ENCODE measurements at regions not wholly inside any gene's neighbourhood (a gene's known extent, or its start where the extent isn't known, plus 50 kb on each side); places are given as distances from the start of the nearest gene placed in this dataset.

DNA sequence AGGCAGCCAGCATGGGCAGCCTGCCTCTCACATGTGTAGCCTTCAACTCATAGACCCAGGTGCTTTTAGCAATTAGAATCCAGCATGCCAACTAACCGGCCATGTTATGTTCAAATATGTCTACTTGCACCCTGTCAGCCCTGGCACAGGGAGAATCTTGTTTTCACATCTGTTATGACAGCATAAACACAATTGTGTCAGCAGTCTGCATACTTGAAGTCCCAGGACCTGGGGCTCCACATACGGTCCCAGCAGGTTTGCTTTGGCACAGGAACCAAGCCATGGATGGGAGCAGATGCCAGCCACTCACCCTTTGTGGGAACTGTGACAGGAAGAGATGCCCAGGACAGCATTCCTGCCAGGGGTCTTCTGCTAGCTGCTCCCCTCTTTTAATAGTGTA lies 67.2 kb upstream of the SYNDIG1 start:
- peaks cover 0 to 13% (median 0%) of the 10 kb centered on the region in 4 donors for H3K9me3 ChIP-seq
- no peak for DNase-seq (ENCODE audit: low spot score in 2 of 2)
- H3K4me1 ChIP-seq, result peaks cover 0 to 5% (median 0%) of the 10 kb centered on the region in 4 donors
- H3K27me3 ChIP-seq, result no peaks in the 10 kb centered on the region
- WGBS, 2 donors, result 64% methylated on average over 2 of the region's 2 CpGs
- H3K27ac ChIP-seq, result no peak overlapping the region
- no peaks in the 10 kb centered on the region for H3K36me3 ChIP-seq
- TF ChIP-seq CTCF (IDR thresholded peaks at IDR 0.05) (no peak), EP300 (IDR thresholded peaks at IDR 0.05) (no peak), POLR2A (IDR thresholded peaks at IDR 0.05) (no peak)
- H3K4me3 ChIP-seq, result no peak overlapping the region

- no peak for DNase-seq (ENCODE audit: low spot score in 2 of 2)
- WGBS, 2 donors, result 69 to 78% methylated on average over 7 of the region's 7 CpGs
- no peak overlapping the region for H3K27ac ChIP-seq
These were observed 74.3 kb upstream of the SYNDIG1 start for GRCh38 chr20:24395151-24395550.

DNA sequence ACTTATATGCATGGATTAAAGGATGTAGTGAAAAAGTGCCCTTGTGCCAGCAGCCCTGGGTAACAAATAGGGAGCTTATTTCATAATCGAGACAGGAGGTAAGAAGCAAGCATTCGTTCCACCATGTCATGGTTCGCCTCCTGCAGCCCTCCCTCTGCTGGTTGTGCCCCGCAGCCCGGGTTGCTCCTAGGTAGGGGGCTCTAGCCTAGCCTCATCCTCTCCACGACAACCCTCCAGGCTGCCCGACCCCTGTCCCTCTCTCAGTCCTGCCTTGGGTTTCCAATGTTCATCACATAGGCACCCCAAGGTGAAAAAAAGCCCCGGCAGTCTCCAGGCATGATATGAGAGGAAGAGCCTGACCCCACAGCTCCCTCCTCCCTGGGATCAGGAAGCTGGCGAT lies 75.5 kb upstream of the SYNDIG1 start:
- H3K4me1 ChIP-seq, result no peaks in the 10 kb centered on the region
- H3K36me3 ChIP-seq, result no peaks in the 10 kb centered on the region
- no peak for DNase-seq (ENCODE audit: low spot score in 2 of 2)
- no peaks in the 10 kb centered on the region for H3K27me3 ChIP-seq
- H3K4me3 ChIP-seq, result no peak overlapping the region
- 69 to 79% methylated on average over 9 of the region's 9 CpGs for WGBS, 2 donors
- H3K9me3 ChIP-seq, result peaks cover 0 to 9% (median 0%) of the 10 kb centered on the region in 4 donors
- no peak overlapping the region for H3K27ac ChIP-seq
- no peak for TF ChIP-seq EP300 (IDR thresholded peaks at IDR 0.05)
- TF ChIP-seq CTCF (IDR thresholded peaks at IDR 0.05), result no peak
- no peak for TF ChIP-seq POLR2A (IDR thresholded peaks at IDR 0.05)

More at GRCh38 chr20:24395151-24395550, 74.3 kb upstream of the SYNDIG1 start:
- H3K4me1 ChIP-seq, result no peaks in the 10 kb centered on the region
- no peak overlapping the region for H3K4me3 ChIP-seq
- H3K9me3 ChIP-seq, result peaks cover 0 to 9% (median 0%) of the 10 kb centered on the region in 4 donors
- TF ChIP-seq CTCF (IDR thresholded peaks at IDR 0.05) (no peak), EP300 (IDR thresholded peaks at IDR 0.05) (no peak), POLR2A (IDR thresholded peaks at IDR 0.05) (no peak)
- no peaks in the 10 kb centered on the region for H3K36me3 ChIP-seq
- H3K27me3 ChIP-seq, result no peaks in the 10 kb centered on the region

DNA sequence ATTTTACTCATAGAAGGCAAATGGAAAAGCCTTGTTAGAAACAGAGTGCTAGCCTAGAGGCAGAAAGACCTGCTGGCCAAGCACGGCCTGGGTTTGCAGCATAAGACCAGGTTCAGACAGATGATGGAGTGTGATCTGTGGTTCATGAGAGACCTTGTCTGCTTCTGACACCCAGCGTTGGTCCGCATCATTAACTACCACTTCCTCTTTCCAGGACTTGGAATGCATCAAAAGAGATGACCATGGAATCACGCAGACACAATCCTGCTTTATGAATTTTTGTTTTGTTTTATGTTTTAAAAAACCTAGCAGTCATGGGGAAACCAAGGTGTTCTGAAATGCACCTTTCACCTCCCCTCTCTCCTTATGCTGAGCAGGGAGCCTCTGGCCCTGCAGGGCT lies 76.8 kb upstream of the SYNDIG1 start:
- no peak overlapping the region for H3K27ac ChIP-seq
- no peak overlapping the region for H3K4me3 ChIP-seq
- TF ChIP-seq CTCF (IDR thresholded peaks at IDR 0.05) (no peak), POLR2A (IDR thresholded peaks at IDR 0.05) (no peak), EP300 (IDR thresholded peaks at IDR 0.05) (no peak)
- WGBS, 2 donors, result 68 to 94% methylated on average over 4 of the region's 4 CpGs
- no peaks in the 10 kb centered on the region for H3K36me3 ChIP-seq
- H3K27me3 ChIP-seq, result no peaks in the 10 kb centered on the region
- DNase-seq (ENCODE audit: low spot score in 2 of 2), result no peak
- H3K9me3 ChIP-seq, result peaks cover 0 to 2% (median 0%) of the 10 kb centered on the region in 4 donors
- H3K4me1 ChIP-seq, result no peaks in the 10 kb centered on the region

DNA sequence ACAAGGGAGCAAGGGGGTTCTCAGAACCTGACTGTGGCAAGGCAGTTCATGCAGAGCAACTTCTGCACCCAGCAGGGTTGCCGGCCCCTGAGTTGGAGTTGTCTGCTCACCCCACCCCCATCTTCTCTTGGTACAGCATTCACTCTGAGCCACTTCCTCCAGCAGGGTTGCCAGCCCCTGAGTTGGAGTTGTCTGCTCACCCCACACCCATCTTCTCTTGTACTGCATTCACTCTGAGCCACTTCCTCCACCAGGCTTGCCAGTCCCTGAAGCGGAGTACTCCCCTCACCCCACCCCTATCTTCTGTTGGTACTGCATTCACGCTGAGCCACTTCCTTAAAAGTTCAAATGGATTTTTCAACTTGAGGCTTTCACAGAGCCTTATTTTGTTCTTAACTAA lies 79.7 kb upstream of the SYNDIG1 start:
- no peak for TF ChIP-seq POLR2A (IDR thresholded peaks at IDR 0.05)
- TF ChIP-seq EP300 (IDR thresholded peaks at IDR 0.05), result no peak
- no peak for TF ChIP-seq CTCF (IDR thresholded peaks at IDR 0.05)
- WGBS, 2 donors, result 62 to 71% methylated on average over 3 of the region's 3 CpGs

More for the DNA sequence above, 79.7 kb upstream of the SYNDIG1 start:
- H3K4me3 ChIP-seq, result no peak overlapping the region
- H3K27ac ChIP-seq, result no peak overlapping the region
- no peaks in the 10 kb centered on the region for H3K27me3 ChIP-seq
- no peaks in the 10 kb centered on the region for H3K36me3 ChIP-seq
- no peaks in the 10 kb centered on the region for H3K4me1 ChIP-seq
- no peaks in the 10 kb centered on the region for H3K9me3 ChIP-seq
- DNase-seq (ENCODE audit: low spot score in 2 of 2), result no peak

All from tibial nerve (tissue), 4 donors.